ENCODE measurements at regions not wholly inside any gene's neighbourhood (a gene's known extent, or its start where the extent isn't known, plus 50 kb on each side); places are given as distances from the start of the nearest gene placed in this dataset.
"Not testable (repeated sequence)": the region's sequence is repeated elsewhere in the genome, so short reads cannot be mapped to it uniquely, and the experiment has no call there.

GRCh38 chr12:68431786-68432185 lies 99.6 kb upstream of the MDM1 start:
- ATAC-seq = peak in 1 of 2 donors; percentile 53
- no peak for DNase-seq (ENCODE audit: low spot score)
- Mint-ChIP-seq H3K27me3 (no peaks in the 10 kb centered on the region), H3K9me3 (peaks cover 4% of the 10 kb centered on the region), H3K4me3 (no peak overlapping the region), H3K36me3 (peaks cover 36% of the 10 kb centered on the region), H3K4me1 (ENCODE audit: low read depth in 2 of 2) (peaks cover 30 to 38% of the 10 kb centered on the region in 2 donors), H3K27ac (peak overlapping the region; percentile 23 to 78)

DNA sequence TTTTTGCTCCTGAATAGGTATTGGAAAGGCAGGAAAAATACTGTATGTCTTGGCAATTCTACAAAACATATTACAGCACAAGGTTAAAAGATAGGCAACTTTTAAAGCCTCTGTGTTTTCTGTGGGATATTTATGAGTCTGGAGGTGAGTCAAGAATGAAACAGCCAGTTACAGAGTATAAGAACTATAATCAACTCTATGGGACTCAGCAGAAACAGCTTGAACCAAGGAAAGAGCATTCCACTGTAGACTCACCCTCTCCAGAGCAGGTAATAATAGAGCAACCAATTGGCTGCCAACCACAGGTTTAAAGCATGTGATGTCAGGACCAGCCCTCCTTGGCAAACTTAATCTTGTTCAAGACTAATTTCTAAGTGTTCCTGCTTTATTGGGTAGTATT lies 100.5 kb upstream of the MDM1 start:
- Mint-ChIP-seq H3K27ac (peak overlapping the region; percentile 43 to 78), H3K27me3 (no peaks in the 10 kb centered on the region), H3K4me1 (ENCODE audit: low read depth in 2 of 2) (peaks cover 38 to 46% of the 10 kb centered on the region in 2 donors), H3K4me3 (no peak overlapping the region), H3K9me3 (peaks cover 7% of the 10 kb centered on the region), H3K36me3 (peaks cover 43% of the 10 kb centered on the region)
- DNase-seq (ENCODE audit: low spot score) = no peak
- no peak for ATAC-seq

DNA sequence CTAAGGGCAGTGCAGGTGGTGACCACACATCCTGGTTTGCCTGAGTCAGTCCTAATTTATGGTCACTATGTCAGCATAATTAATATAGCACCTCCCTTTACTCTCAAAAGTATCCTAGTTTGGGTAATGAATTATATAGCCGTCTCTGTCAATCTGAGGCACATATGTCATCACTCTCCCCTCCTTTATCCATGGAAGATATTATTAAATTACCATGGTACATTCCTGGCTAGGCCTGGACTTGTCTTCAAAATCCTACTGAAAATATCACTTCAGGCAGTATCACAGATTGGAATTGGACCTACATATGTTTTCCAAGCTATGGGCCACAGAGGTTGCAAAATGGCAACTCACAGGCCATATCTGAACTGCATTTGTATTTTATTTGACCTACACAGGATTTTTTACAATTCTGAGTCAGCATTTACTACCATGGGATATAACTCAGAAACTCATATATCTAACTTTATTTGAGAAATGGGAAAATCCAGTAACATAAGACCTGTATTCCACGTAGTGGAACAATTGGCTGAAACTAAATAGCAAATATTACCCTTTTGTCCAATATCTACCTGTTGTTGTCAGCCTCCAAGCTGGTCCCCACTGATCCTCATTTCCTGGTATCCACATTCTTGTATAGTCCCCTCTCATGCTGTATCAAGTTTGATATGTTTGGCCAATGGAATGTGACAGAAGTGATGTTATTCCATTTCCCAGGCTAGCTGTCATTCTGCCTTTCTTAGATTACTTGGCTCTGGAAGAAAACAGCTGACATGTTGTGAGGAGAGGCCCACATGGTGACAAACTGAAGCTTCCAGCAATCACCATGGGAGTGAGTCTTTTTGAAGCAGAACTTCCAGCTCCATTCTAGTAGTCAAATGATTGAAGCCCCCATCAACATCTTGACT lies 102.5 kb upstream of the MDM1 start:
- Mint-ChIP-seq H3K9me3 (peaks cover 7% of the 10 kb centered on the region), H3K4me3 (no peak overlapping the region), H3K36me3 (peaks cover 47% of the 10 kb centered on the region), H3K4me1 (ENCODE audit: low read depth in 2 of 2) (peaks cover 46 to 59% of the 10 kb centered on the region in 2 donors), H3K27me3 (no peaks in the 10 kb centered on the region), H3K27ac (peak overlapping the region; percentile 65 to 71)
- no peak for DNase-seq (ENCODE audit: low spot score)
- ATAC-seq = no peak

GRCh38 chr12:68435299-68435637 lies 103.1 kb upstream of the MDM1 start:
- H3K9me3 Mint-ChIP-seq = peaks cover 7% of the 10 kb centered on the region
- H3K27me3 Mint-ChIP-seq = no peaks in the 10 kb centered on the region
- DNase-seq (ENCODE audit: low spot score) = no peak
- peaks cover 52 to 65% of the 10 kb centered on the region in 2 donors for H3K4me1 Mint-ChIP-seq (ENCODE audit: low read depth in 2 of 2)
- ATAC-seq = no peak
- H3K36me3 Mint-ChIP-seq = peaks cover 48% of the 10 kb centered on the region
- H3K4me3 Mint-ChIP-seq = no peak overlapping the region
- peak overlapping the region; percentile 65 to 71 for H3K27ac Mint-ChIP-seq

DNA sequence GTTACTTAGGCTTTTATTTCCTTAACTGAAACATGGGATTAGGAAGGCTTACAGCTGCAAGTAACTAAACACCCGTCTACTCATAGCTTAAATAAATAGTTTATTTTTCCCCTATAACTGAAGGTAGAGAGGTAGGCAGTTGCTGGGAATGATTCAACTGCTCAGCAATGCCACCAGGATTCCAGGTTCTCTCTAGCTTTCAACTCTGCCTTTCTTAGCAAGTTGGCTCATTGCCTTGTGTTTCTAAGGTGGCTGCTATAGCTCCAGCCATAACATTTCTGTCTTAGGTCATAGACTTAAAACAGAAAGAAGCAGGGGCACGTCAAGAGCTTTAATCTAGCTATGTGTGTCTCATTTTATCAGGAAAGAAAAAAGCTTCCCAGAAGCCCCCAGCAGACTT lies 103.7 kb upstream of the MDM1 start:
- ATAC-seq (no peak), DNase-seq (ENCODE audit: low spot score) (no peak)
- Mint-ChIP-seq H3K9me3 (peaks cover 7% of the 10 kb centered on the region), H3K4me1 (ENCODE audit: low read depth in 2 of 2) (peaks cover 53 to 66% of the 10 kb centered on the region in 2 donors), H3K36me3 (peaks cover 48% of the 10 kb centered on the region), H3K27me3 (no peaks in the 10 kb centered on the region), H3K4me3 (no peak overlapping the region), H3K27ac (peak overlapping the region; percentile 65 to 71)

- peak overlapping the region; percentile 36 to 45 for H3K27ac Mint-ChIP-seq
- H3K27me3 Mint-ChIP-seq = no peaks in the 10 kb centered on the region
- peaks cover 10% of the 10 kb centered on the region for H3K9me3 Mint-ChIP-seq
- peaks cover 53% of the 10 kb centered on the region for H3K36me3 Mint-ChIP-seq
- ATAC-seq (no peak), DNase-seq (ENCODE audit: low spot score) (no peak)
- H3K4me3 Mint-ChIP-seq = peak overlapping the region; percentile 59
- H3K4me1 Mint-ChIP-seq (ENCODE audit: low read depth in 2 of 2) = peaks cover 70 to 77% of the 10 kb centered on the region in 2 donors
Measured at GRCh38 chr12:68438601-68439000, 106.4 kb upstream of the MDM1 start.

- peaks cover 53% of the 10 kb centered on the region for H3K36me3 Mint-ChIP-seq
- peaks cover 69 to 76% of the 10 kb centered on the region in 2 donors for H3K4me1 Mint-ChIP-seq (ENCODE audit: low read depth in 2 of 2)
Measured at GRCh38 chr12:68439368-68440045, 107.3 kb upstream of the MDM1 start.

DNA sequence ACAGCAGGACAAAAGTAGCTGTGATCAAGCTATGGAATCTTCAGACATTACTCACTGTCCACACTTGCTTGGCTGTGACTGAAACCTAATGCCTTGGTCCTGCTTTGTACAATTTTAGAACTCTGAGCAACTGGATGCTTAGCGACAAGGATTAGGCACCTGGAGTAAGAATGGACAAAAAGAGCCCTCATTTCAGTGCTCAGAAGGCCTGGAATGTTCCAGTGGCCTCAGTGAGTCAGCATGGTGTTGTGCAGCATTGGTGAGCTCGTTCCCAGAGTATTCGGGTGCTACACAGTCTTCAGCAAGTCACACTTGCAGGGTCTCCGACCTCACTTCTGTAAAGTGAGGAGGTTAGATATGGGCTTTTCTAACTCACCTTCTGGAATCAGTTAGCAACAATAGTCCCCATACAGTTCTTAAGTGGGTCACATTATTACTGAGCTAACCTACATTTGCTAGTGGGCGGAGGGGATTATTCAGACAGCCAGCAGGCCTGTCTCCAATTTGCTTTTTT lies 108.0 kb upstream of the MDM1 start:
- H3K27ac Mint-ChIP-seq = peak overlapping the region; percentile 89 to 96

More at GRCh38 chr12:68439368-68440045, 107.3 kb upstream of the MDM1 start:
- Mint-ChIP-seq H3K9me3 (peaks cover 16% of the 10 kb centered on the region), H3K27me3 (no peaks in the 10 kb centered on the region), H3K27ac (peak overlapping the region; percentile 89 to 96), H3K4me3 (peak overlapping the region; percentile 43)
- DNase-seq (ENCODE audit: low spot score) = no peak
- peak in 1 of 2 donors; percentile 25 for ATAC-seq

DNA sequence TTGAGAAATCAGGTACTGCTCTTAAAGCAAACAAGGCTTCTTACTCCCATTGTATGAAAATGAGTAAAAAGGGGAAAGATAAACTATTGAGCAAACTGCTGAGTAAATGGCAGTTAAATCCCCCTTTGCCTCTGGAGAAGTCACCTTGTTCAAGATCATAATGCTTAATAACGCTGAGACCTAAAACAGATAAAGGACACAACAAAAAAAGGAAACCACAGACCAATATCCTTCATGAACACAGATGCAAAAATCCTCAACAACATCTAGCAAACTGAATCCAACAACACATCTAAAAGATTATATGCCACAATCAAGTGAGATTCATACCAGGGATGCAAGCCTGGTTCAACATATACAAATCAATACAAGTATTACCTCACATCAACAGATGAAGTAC lies 109.0 kb upstream of the MDM1 start:
- peak overlapping the region; percentile 89 for H3K4me3 Mint-ChIP-seq
- ATAC-seq = no peak
- H3K36me3 Mint-ChIP-seq = peaks cover 44% of the 10 kb centered on the region
- H3K27ac Mint-ChIP-seq = peak overlapping the region; percentile 89 to 96
- peaks cover 19% of the 10 kb centered on the region for H3K9me3 Mint-ChIP-seq
- H3K27me3 Mint-ChIP-seq = no peaks in the 10 kb centered on the region
- H3K4me1 Mint-ChIP-seq (ENCODE audit: low read depth in 2 of 2) = peaks cover 76 to 78% of the 10 kb centered on the region in 2 donors
- DNase-seq (ENCODE audit: low spot score) = no peak

More for the DNA sequence above, 108.0 kb upstream of the MDM1 start:
- peaks cover 71 to 75% of the 10 kb centered on the region in 2 donors for H3K4me1 Mint-ChIP-seq (ENCODE audit: low read depth in 2 of 2)
- peak in 1 of 2 donors; percentile 39 for ATAC-seq
- H3K9me3 Mint-ChIP-seq = peaks cover 19% of the 10 kb centered on the region
- H3K4me3 Mint-ChIP-seq = peak overlapping the region; percentile 43
- no peak for DNase-seq (ENCODE audit: low spot score)
- no peaks in the 10 kb centered on the region for H3K27me3 Mint-ChIP-seq
- H3K36me3 Mint-ChIP-seq = peaks cover 53% of the 10 kb centered on the region

- H3K4me1 Mint-ChIP-seq (ENCODE audit: low read depth in 2 of 2) = peaks cover 78 to 81% of the 10 kb centered on the region in 2 donors
- H3K36me3 Mint-ChIP-seq = peaks cover 33% of the 10 kb centered on the region
- ATAC-seq = peak; percentile 57 to 60
- not testable (repeated sequence) for DNase-seq (ENCODE audit: low spot score); H3K27me3 Mint-ChIP-seq
- H3K9me3 Mint-ChIP-seq = peaks cover 15% of the 10 kb centered on the region
- peak overlapping the region; percentile 89 for H3K4me3 Mint-ChIP-seq
- H3K27ac Mint-ChIP-seq = peak overlapping the region; percentile 89 to 96
Measured at GRCh38 chr12:68442353-68442972, 110.3 kb upstream of the MDM1 start.

GRCh38 chr12:68443695-68444094 lies 111.5 kb upstream of the MDM1 start:
- DNase-seq (ENCODE audit: low spot score); H3K27me3 Mint-ChIP-seq; ATAC-seq: not testable (repeated sequence)
- H3K4me1 Mint-ChIP-seq (ENCODE audit: low read depth in 2 of 2) = peaks cover 79 to 90% of the 10 kb centered on the region in 2 donors
- H3K36me3 Mint-ChIP-seq = peaks cover 33% of the 10 kb centered on the region
- H3K9me3 Mint-ChIP-seq = peaks cover 15% of the 10 kb centered on the region
- peak overlapping the region; percentile 89 to 96 for H3K27ac Mint-ChIP-seq
- H3K4me3 Mint-ChIP-seq = peak overlapping the region; percentile 51

- Mint-ChIP-seq H3K27ac (peak overlapping the region; percentile 89 to 96), H3K4me1 (ENCODE audit: low read depth in 2 of 2) (peaks cover 85 to 96% of the 10 kb centered on the region in 2 donors), H3K36me3 (peaks cover 28% of the 10 kb centered on the region), H3K4me3 (peak overlapping the region; percentile 82), H3K9me3 (peaks cover 15% of the 10 kb centered on the region), H3K27me3 (no peaks in the 10 kb centered on the region)
- DNase-seq (ENCODE audit: low spot score) (no peak), ATAC-seq (no peak)
Measured at GRCh38 chr12:68445824-68446223, 113.7 kb upstream of the MDM1 start.

- peak overlapping the region; percentile 89 to 96 for H3K27ac Mint-ChIP-seq
- peaks cover 85 to 96% of the 10 kb centered on the region in 2 donors for H3K4me1 Mint-ChIP-seq (ENCODE audit: low read depth in 2 of 2)
- DNase-seq (ENCODE audit: low spot score) (no peak), ATAC-seq (no peak)
- H3K27me3 Mint-ChIP-seq = no peaks in the 10 kb centered on the region
- H3K9me3 Mint-ChIP-seq = peaks cover 15% of the 10 kb centered on the region
- peaks cover 25% of the 10 kb centered on the region for H3K36me3 Mint-ChIP-seq
- peak overlapping the region; percentile 82 for H3K4me3 Mint-ChIP-seq
Measured at GRCh38 chr12:68446384-68446783, 114.2 kb upstream of the MDM1 start.

All from natural killer cell treated with Interleukin-12 subunit alpha and Interleukin-12 subunit beta and Interleukin-15 and Interleukin-18, amount 100 ng/mL, for 72 hours (primary cell).